Glomerular visceral epithelial cell (primary cell): ENCODE measurements at regions not wholly inside any gene's neighbourhood (a gene's known extent, or its start where the extent isn't known, plus 50 kb on each side); places are given as distances from the start of the nearest gene placed in this dataset.
A peak's percentile ranks its signal among the peaks of the same experiment; 100 is the strongest.
"Not testable (repeated sequence)": the region's sequence is repeated elsewhere in the genome, so short reads cannot be mapped to it uniquely, and the experiment has no call there.

ENCODE experiments used
- DNase-seq: peaks from one replicate; pipeline ENCODE4 v3.0.0-alpha.2; 2016; ENCODE audit errors: extremely low spot score

- DNase-seq, result no peak
These were observed 298.3 kb downstream of the HS3ST1 start for GRCh38 chr4:11130195-11130970.

- DNase-seq, result no peak
These were observed 308.3 kb downstream of the HS3ST1 start for GRCh38 chr4:11120435-11120834.

- no peak for DNase-seq
These were observed 309.2 kb downstream of the HS3ST1 start for GRCh38 chr4:11119474-11119873.

- no peak for DNase-seq
These were observed 310.2 kb downstream of the HS3ST1 start for GRCh38 chr4:11118513-11118912.

GRCh38 chr4:11116940-11117339, 311.8 kb downstream of the HS3ST1 start:
- no peak for DNase-seq

DNA sequence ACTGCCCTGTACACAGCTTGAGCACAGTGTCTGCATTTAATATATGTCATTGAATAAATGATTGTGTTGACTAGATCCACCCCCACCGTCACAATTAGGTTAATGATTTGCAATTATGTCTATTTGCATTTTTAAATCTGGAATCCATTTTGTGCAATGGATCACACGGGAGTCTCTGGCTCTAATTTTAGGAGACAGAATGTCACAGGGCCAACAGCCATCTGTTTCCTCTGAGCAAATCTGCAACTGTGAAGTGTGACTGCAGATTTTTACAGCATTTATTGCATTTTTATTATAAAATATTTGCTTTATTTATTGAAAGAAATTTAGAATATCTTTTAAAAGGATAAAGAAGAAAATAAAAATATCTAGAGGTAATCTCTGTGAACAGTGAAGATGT, 316.8 kb downstream of the HS3ST1 start:
- no peak for DNase-seq

DNA sequence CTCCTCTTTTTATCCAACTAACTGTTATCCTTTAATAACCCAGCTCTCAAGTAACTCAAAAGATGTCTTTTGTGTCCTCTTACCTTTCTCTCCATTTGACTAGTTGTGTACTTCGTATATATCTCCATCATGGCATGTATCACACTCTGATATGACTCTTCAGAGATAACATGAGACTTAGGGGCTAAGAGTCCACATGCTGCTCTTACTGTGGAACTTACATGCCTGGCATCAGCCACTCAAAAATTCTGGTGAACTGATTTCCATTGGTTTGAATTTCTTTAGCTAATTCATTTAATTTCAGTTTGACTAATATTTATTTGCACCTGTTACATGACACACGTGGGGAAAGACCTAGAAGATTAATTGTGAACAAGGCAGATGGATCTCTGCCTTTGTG, 317.3 kb downstream of the HS3ST1 start:
- no peak for DNase-seq

- no peak for DNase-seq
These were observed 321.9 kb downstream of the HS3ST1 start for GRCh38 chr4:11106759-11107158.

DNA sequence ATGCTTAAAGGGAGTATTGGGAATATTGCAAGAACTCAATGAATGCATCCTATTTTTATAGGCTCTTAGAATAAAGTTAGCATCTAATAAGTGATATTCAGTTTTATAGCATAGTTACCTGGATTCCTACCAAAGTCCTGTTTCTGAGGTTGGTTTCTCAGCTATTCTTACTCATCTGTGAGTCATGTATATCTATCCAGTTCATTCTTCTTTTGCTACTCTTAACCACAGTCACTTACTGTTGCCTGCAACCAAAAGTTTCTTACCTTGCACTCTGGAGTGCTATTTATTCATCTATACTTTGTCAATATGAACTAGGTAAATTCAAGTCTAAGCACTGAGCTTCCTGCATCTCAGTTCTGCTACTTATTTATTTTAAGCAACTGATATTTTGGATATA, 322.5 kb downstream of the HS3ST1 start:
- peak; percentile 2 for DNase-seq

- no peak for DNase-seq
These were observed 323.0 kb downstream of the HS3ST1 start for GRCh38 chr4:11105715-11106114.

DNA sequence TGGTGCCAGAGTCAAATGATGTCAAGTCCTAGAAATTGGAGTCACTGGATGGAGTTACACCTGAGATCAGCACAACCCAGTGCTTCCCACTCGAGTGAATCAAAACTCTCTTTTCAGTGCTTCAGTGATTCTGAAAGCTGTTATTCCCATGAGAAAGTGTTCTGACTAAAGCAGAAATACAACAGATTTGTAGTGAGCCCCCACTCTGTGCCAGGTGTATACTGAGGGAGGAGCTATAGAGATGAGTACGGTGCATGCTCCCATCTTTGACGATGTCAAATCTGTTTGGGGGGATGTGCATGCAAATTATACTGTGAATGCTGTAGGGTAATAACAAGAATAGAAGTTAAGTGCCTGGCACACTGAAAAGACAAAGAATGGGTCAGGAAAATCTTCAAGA, 330.2 kb downstream of the HS3ST1 start:
- no peak for DNase-seq

GRCh38 chr4:11097725-11098124, 331.0 kb downstream of the HS3ST1 start:
- no peak for DNase-seq

- DNase-seq, result no peak
These were observed 347.7 kb downstream of the HS3ST1 start for GRCh38 chr4:11081006-11081405.

DNA sequence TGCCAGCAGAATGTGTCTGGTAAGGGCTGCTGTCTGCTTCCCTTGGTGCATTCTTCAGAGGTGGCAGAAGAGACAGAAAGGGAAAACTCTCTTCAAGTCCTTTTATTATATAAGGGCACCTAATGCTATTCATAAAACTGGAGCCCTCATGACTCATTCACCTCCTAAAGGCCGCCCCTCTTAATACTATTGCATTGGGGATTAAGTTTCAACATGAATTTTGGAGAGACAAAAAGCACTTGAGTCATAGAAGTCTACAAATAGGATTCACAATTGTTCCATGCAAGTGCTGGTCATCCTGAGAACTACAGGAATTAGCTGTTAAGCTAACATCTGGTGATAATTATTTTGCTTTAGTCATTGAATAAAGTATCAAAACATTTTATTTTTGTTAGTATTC, 349.5 kb downstream of the HS3ST1 start:
- DNase-seq, result no peak

- DNase-seq, result no peak
These were observed 354.0 kb downstream of the HS3ST1 start for GRCh38 chr4:11074581-11075241.

DNA sequence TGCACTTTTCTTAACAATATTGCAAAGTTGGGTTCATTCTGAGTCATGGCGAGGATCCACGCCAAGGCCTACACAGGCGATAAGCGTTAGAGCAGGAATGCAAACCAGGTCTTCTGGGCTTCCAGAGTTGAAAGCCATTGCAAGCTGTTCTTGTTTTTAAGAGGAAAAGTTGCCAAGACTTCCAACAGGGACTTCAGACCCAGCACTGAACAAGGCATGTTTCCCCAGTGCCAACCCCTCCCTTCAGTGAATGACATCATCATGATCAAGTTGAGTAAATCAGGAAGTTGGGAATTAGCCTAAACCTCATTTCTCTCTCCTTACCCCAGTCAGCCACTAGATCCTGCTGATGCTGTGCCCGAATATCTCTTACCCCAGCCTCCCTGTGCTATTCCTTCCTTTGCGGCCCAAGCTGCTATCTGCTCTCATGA, 355.1 kb downstream of the HS3ST1 start:
- DNase-seq, result no peak

- DNase-seq, result no peak
These were observed 355.7 kb downstream of the HS3ST1 start for GRCh38 chr4:11072999-11073398.

GRCh38 chr4:11072463-11072862, 356.2 kb downstream of the HS3ST1 start:
- no peak for DNase-seq

GRCh38 chr4:11070813-11071212, 357.9 kb downstream of the HS3ST1 start:
- DNase-seq, result no peak

DNA sequence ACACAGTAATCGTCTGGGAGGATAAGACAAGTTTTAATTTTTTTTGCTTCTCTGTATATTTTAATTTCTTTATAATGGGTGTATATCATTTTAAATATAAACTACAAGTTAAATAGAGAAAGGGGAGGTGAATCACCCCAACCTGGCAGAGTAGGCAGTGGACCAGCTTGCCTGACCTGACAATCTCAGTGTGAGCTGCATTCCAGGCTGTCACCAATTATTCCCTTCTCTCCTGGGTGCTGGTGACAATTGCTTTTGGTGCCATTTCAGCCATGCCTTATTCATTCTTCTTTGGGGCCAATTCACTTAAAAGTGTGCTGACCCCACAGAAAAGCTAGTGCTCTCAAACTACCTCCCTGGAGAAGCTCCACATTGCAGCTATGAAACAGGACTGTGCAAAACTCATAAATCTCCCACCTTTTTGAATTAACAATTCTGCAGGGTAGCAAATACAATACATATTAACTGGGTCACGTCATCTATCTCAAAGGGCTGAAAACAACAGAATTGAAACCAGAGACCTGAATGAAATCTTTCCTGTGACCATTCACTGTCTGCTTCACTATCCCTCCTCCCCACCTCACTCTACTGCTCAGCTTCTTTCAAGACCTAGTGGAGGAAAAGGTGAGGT, 359.0 kb downstream of the HS3ST1 start:
- no peak for DNase-seq

- DNase-seq, result no peak
These were observed 359.6 kb downstream of the HS3ST1 start for GRCh38 chr4:11069083-11069482.

GRCh38 chr4:11066584-11066983, 362.1 kb downstream of the HS3ST1 start:
- not testable (repeated sequence) for DNase-seq

- not testable (repeated sequence) for DNase-seq
These were observed 368.1 kb downstream of the HS3ST1 start for GRCh38 chr4:11060637-11061036.
